Fibroblast of mammary gland (primary cell): ENCODE measurements at regions not wholly inside any gene's neighbourhood (a gene's known extent, or its start where the extent isn't known, plus 50 kb on each side); places are given as distances from the start of the nearest gene placed in this dataset.
"Not testable (repeated sequence)": the region's sequence is repeated elsewhere in the genome, so short reads cannot be mapped to it uniquely, and the experiment has no call there.

Source experiments
- DNase-seq: peaks from one replicate; pipeline ENCODE4 v3.0.0-alpha.2; 2010; ENCODE audit warnings: low read depth
- H3K4me3 ChIP-seq: 2 replicates; pipeline ENCODE4 v1.5.1; 2011; ENCODE audit warnings: low read depth, mild to moderate bottlenecking, low read length, moderate library complexity; ENCODE audit not compliant: control insufficient read depth
- TF ChIP-seq, protein P1 (sequence below): conservative IDR thresholded peaks from 2 replicates; pipeline ENCODE4 v1.5.1; 2011; ENCODE audit warnings: low read depth, low read length, inconsistent platforms; ENCODE audit not compliant: control insufficient read depth, insufficient read depth

DNA sequence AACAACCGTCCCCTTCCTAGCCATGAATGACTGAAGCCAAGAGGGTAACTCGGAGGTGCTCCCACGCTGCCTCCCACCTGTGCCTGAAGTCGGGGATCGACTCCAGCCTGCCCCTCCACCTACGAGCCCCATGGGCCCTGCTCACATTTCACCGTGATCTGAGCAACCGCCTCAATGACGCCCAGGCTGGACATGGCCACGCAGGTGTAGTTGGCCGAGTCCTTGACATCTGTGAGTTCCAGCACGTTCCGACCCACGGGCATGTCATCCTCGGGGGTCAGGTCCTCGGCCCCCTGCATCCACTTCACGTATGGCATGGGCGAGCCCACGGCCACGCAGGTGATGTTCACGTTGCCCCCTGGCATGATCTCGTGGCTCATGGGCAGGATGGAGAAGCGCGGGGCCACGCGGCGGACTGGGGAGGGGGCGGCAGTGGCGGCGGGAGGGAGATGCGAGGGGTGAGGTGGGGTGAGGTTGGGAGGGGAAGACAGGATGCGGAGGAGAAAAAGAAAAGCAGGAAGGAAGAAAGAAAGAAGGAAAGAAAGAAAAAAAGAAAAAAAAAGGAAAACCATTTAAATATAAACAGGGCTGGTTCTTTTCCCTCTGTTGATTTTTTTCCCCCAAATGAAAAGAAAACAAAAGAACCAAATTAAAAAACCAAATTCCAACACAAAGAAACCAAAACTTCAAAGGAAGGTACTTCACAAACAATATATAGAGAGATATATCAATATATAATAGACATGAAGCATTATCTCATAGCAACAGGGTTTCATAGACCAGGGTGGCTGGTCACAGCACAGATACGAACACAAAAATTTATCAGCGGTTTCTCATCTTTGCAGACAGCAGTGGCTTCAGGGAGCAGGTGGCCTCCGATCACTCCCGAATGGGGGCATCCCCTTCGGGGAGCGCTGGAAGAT lies 94.7 kb downstream of the PTPRS start:
- TF ChIP-seq, protein P1, sequence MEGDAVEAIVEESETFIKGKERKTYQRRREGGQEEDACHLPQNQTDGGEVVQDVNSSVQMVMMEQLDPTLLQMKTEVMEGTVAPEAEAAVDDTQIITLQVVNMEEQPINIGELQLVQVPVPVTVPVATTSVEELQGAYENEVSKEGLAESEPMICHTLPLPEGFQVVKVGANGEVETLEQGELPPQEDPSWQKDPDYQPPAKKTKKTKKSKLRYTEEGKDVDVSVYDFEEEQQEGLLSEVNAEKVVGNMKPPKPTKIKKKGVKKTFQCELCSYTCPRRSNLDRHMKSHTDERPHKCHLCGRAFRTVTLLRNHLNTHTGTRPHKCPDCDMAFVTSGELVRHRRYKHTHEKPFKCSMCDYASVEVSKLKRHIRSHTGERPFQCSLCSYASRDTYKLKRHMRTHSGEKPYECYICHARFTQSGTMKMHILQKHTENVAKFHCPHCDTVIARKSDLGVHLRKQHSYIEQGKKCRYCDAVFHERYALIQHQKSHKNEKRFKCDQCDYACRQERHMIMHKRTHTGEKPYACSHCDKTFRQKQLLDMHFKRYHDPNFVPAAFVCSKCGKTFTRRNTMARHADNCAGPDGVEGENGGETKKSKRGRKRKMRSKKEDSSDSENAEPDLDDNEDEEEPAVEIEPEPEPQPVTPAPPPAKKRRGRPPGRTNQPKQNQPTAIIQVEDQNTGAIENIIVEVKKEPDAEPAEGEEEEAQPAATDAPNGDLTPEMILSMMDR: no peak
- no peak for DNase-seq
- H3K4me3 ChIP-seq: no peak overlapping the region

DNA sequence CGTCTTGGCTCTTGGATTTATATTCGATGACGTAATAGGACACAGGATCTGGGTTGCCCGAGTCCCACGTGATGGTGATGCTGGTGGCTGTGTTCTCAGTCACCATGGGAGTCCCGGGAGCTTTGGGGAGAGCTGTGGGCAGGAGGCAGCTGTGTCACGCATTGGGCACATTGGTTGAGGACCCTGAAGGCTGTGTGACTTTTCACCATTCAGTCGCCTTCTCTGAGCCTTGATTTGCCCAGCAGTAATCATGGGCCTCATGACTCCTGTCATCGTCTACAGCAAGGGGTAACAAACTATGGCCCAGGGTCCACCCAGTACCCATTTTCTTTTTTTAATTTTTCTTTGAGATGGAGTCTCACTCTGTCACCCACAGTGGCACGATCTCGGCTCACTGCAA lies 96.3 kb downstream of the PTPRS start:
- H3K4me3 ChIP-seq: no peak overlapping the region
- no peak for DNase-seq
- TF ChIP-seq, protein P1: no peak

DNA sequence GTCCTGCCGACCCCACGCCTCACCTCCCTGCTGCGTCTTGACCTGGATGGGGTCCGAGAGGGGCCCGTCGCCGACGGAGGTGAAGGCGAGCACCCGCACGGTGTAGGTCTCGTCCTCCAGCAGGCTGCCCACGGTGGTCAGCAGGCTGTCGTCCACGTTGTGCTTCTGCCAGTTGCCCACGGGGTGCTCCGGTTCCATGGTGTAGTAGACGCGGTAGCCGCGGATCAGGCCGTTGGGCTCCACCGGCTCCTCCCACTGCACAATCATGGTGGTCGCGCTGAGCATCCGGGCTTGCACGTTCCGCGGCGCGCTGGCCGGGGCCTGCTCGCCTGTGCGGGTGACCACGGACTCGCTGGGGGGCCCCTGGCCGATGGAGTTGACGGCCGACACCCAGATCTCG lies 96.7 kb downstream of the PTPRS start:
- TF ChIP-seq, protein P1: no peak
- H3K4me3 ChIP-seq: no peak overlapping the region
- no peak for DNase-seq

DNA sequence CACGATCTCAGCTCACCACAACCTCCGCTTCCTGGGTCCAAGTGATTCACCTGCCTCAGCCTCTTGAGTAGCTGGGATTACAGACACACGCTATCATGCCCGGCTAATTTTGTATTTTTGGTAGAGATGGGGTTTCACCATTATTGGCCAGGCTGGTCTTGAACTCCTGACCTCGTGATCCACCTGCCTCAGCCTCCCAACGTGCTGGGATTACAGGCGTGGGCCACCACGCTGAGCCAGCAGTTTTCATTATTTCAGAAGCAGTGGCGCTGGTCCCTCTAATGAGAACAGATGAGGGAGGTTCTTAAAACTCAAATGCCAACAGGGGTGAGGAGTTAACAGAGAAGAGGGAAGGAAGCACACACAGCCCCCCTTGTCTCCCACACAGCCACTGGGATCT lies 98.7 kb downstream of the PTPRS start:
- not testable (repeated sequence) for DNase-seq, H3K4me3 ChIP-seq

DNA sequence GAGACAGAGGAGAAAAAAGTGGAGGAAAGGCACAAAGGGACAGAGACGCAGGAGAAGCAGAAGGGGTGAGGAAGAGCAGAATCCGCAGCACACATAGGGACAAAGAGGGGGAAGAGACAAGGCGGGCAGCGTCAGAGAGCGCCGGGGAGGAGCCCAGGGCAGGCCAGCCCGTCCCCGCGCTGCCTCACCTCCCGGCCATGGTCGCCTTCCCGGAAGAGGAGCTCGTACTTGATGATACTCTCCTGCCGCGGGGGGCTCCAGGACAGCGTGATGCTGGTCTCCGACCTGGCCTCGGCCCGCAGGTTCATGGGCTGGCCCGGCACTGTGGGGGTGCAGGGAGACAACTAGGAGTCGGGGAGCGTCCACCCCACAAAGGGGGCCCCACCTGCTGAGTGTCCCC lies 100.6 kb downstream of the PTPRS start:
- no peak for DNase-seq
- TF ChIP-seq, protein P1: no peak
- H3K4me3 ChIP-seq: no peak overlapping the region

DNA sequence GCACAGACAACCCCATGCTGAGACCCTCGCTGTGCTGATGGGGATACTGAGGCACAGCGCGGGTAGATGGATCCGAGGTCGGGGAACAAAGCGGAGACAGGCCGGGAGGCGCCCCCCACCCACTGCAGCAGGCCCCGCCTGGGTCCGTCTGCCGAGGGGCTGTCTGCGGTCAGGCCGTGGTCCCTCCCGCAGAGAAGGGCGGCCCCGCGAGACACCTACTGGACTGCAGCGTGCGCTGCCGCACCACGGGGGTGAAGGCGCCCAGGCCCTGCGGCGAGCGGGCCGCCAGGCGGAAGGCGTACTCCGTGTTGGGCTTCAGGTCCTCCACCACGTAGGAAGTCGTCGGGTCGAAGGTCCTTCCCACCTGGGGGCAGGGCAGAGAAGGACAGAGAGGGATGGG lies 101.9 kb downstream of the PTPRS start:
- DNase-seq: no peak
- TF ChIP-seq, protein P1: no peak
- no peak overlapping the region for H3K4me3 ChIP-seq

DNA sequence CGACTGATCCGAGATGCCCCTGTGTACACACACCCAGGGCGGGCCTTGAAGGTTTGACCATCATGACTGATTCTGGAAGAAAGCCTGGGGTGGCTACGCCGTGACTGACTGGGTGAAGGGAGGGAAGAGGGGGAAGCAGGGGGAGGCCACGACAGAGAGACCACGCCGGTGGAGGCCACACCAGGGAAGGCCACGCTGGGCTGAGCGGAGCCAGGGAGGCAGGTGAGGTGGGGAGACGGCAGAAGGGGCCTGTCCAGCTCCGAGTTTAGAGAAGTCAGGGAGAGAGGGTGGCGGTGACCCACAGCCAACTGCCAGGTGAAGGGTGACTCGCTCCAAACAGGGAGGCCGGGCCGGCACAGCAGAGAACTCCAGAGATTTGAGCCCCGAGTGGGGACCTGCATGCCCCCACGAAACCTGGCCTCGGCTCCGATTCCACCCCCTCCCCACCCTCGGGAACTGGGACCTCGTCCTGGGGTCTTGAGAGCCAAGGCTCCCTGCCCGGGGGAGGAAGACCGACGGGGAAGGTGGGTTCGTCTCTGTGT lies 102.6 kb downstream of the PTPRS start:
- TF ChIP-seq, protein P1: no peak
- no peak overlapping the region for H3K4me3 ChIP-seq
- no peak for DNase-seq
